Large intestine (tissue), 3 donors: ENCODE measurements at regions not wholly inside any gene's neighbourhood (a gene's known extent, or its start where the extent isn't known, plus 50 kb on each side); places are given as distances from the start of the nearest gene placed in this dataset.
"Not testable (repeated sequence)": the region's sequence is repeated elsewhere in the genome, so short reads cannot be mapped to it uniquely, and the experiment has no call there.

Source experiments
- DNase-seq, 2 donors: peaks; one replicate each; pipeline versions ENCODE4 v3.0.0 to v3.0.0-alpha.2; 2013
- H3K27ac ChIP-seq: one replicate; pipeline ENCODE4 v1.5.1; 2013; ENCODE audit warnings: low read length
- H3K27me3 ChIP-seq: 2 replicates; pipeline ENCODE4 v1.6.1; 2013; ENCODE audit warnings: low read length; ENCODE audit not compliant: control insufficient read depth, insufficient read depth
- H3K36me3 ChIP-seq: 2 replicates; pipeline ENCODE4 v1.6.1; 2013; ENCODE audit warnings: low read length; ENCODE audit not compliant: control insufficient read depth, insufficient read depth
- H3K4me1 ChIP-seq: one replicate; pipeline ENCODE4 v1.6.1; 2013; ENCODE audit warnings: low read length; ENCODE audit not compliant: control insufficient read depth, insufficient read depth
- H3K4me3 ChIP-seq: one replicate; pipeline ENCODE4 v1.5.1; 2013; ENCODE audit warnings: low read length
- H3K9me3 ChIP-seq: one replicate; pipeline ENCODE4 v1.6.1; 2013; ENCODE audit warnings: mild to moderate bottlenecking, low read depth, low read length, moderate library complexity; ENCODE audit not compliant: control insufficient read depth
- WGBS: methylation state at CpG from one replicate; pipeline ENCODE4 v1.1.5; 2013; ENCODE audit warnings: low lambda C conversion rate; ENCODE audit not compliant: insufficient coverage; 5-methylcytosine and 5-hydroxymethylcytosine counted together

DNA sequence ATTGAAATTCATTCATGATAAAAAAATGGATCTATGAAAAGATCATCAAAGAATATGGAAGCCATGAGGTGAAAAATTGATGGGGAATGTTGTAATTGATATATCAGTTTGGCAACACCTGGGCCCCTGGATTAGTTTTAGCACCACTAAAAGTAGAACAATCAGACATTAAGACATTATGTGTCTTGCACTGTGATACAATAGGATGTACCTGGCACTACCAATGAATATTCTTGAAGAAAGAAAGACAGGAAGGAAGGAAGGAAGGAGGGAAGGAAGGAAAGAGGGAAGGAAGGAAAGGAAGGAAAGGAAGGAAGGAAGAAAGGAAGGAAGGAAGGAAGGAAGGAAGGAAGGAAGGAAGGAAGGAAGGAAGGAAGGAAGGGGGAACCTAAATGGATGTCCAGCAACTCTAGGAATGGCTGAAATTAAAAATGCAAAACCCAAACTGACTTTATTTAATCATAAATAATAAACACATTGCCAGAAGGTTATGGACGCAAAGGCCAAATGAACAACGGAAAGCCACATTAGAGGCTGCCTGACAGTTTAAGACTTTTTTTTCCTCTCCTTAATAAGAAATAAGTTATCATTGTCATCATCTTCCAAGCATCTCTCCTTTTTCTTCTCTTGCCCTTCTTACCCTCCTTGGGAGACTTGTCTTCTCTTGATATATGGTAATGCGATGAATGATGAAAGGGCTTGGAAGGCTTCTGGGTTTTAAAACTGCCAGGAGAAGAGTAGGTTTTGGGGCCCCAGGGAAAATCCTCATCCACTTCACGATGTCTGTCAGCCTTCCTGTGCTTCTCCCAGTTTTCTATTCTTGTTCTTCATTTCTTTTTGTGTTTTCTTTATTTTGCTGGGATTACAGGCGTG is 224.4 kb downstream of the EXOC5 start:
- not testable (repeated sequence) for H3K4me1 ChIP-seq, H3K4me3 ChIP-seq, DNase-seq, H3K36me3 ChIP-seq, H3K27me3 ChIP-seq, H3K9me3 ChIP-seq, H3K27ac ChIP-seq
- WGBS: no CpG with 5 or more reads among the region's 5 CpGs

DNA sequence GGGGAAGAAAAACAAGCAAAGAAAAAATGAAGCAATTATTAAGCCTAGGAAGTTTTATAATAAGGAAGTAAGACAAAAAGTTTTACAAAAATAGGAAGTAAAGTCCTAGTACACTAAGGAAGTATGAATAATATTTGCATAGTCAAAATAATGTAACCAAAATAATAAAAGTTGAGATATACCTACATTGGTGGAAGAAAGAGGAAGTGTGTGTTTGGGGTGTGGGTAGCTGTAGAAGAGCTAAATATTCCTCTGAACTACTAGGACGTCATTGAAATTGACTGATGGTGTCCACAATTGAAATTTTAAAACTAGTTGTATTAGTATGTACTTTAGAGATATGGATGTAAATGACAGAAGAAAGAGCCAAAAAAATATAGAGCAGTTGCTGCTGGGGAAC is 228.4 kb upstream of the OTX2 start:
- Histone ChIP-seq H3K4me3 (no peak overlapping the region), H3K4me1 (no peaks in the 10 kb centered on the region), H3K9me3 (no peaks in the 10 kb centered on the region), H3K27me3 (peaks cover 3% of the 10 kb centered on the region), H3K27ac (no peak overlapping the region), H3K36me3 (no peaks in the 10 kb centered on the region)
- WGBS: no CpG with 5 or more reads among the region's 1 CpG
- DNase-seq: no peak

DNA sequence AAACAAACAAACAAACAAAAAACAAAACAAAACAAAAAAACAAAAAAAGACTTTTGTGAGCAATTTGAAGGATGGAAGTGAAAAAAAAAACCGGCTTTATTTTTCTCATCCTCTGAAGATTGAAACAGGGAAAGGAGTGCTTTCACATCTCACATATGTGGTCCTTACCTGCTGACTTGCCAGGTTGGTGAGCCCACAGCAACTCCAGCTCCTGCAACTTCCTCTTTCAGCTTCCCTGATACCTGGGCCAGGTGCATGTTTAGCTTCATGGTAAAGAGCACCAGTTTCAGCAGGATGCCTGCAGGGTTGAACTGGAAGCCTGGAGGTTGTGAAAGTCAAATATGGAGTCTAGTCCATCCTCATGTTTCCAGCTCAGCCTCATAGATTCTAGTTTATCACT is 221.2 kb upstream of the OTX2 start:
- no CpG with 5 or more reads among the region's 1 CpG for WGBS
- H3K36me3 ChIP-seq: no peaks in the 10 kb centered on the region
- H3K4me3 ChIP-seq: no peak overlapping the region
- H3K9me3 ChIP-seq: no peaks in the 10 kb centered on the region
- no peak overlapping the region for H3K27ac ChIP-seq
- no peak for DNase-seq
- H3K27me3 ChIP-seq: peaks cover 3% of the 10 kb centered on the region
- H3K4me1 ChIP-seq: no peaks in the 10 kb centered on the region

DNA sequence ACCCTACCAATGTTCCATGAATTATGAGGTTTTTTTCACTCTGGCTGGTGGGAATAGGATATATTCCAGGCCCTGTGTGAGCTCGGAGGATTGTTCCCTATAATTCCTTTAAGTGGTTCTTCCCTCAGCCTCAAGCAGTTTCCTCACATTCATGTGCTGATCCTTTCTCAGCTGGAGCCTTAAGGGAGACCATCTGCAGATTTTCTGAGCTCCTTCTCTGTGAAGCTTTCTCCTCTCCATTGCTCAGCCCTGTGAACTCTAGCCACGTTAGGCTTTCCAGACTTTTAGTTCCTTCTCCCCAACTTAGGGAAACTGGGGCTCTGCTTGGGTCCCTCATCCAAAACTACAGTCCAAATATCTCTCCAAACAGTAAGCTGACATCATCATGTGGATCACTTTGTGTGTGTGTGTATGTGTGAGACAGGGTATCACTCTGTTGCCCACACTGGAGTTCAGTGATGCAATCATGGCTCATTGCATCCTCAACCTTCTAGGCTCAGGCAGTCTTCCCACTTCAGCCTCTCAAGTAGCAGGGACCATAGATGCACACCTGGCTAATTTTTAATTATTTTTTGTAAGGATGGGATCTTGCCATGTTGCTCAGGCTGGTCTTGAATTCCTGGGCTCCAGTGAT is 219.5 kb upstream of the OTX2 start:
- H3K4me1 ChIP-seq: no peaks in the 10 kb centered on the region
- no peak overlapping the region for H3K27ac ChIP-seq
- H3K36me3 ChIP-seq: no peaks in the 10 kb centered on the region
- no CpG with 5 or more reads among the region's 2 CpGs for WGBS
- H3K27me3 ChIP-seq: peaks cover under 1% of the 10 kb centered on the region
- no peak overlapping the region for H3K4me3 ChIP-seq
- no peaks in the 10 kb centered on the region for H3K9me3 ChIP-seq
- DNase-seq: no peak

DNA sequence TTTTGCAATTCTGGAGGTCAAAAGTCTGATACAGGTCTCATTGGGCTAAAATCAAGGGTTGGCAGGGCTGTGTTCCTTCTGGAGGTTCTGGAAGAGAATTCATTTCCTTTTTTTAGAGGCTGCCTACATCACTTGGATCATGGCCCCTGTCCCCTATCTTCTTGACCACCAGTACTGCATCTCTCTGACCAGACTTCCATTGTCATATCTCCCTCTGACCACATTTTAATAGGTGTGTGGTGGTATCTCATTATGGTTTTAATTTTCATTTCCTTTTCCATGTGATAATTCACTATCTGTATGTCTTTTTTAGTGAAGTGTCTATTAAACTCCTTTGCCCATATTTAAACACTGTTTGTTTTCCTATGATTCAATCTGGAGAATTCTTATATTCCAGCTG is 215.2 kb upstream of the OTX2 start:
- no peaks in the 10 kb centered on the region for H3K9me3 ChIP-seq
- no peak overlapping the region for H3K27ac ChIP-seq

DNA sequence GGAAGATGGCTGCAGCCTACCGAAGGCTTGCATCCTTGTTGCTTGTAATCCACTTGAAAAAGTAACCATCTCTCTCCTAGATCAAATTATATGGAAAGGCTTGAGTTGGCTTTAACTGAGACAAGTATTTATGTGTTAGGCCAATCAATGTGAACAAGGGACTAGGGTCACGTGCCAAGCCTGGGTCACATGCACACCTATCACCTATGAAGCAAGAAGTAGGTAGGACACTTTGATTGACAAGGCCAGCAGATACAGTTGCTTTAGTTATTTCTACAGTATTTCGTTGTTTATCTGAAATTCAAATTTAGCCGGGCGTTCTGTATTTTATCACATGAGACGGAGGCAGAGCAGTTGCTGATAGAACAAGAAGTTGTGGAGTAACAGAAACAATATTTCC is 212.3 kb upstream of the OTX2 start:
- H3K4me1 ChIP-seq: no peaks in the 10 kb centered on the region
- H3K9me3 ChIP-seq: no peaks in the 10 kb centered on the region
- no peaks in the 10 kb centered on the region for H3K36me3 ChIP-seq
- H3K27ac ChIP-seq: no peak overlapping the region
- no peak overlapping the region for H3K4me3 ChIP-seq
- DNase-seq: peak in 1 of 2 donors; percentile 6
- no peaks in the 10 kb centered on the region for H3K27me3 ChIP-seq
- no CpG with 5 or more reads among the region's 6 CpGs for WGBS

More for the DNA sequence above, 215.2 kb upstream of the OTX2 start:
- H3K4me3 ChIP-seq: no peak overlapping the region
- no peaks in the 10 kb centered on the region for H3K27me3 ChIP-seq
- no peak for DNase-seq
- no peaks in the 10 kb centered on the region for H3K4me1 ChIP-seq
- H3K36me3 ChIP-seq: no peaks in the 10 kb centered on the region

DNA sequence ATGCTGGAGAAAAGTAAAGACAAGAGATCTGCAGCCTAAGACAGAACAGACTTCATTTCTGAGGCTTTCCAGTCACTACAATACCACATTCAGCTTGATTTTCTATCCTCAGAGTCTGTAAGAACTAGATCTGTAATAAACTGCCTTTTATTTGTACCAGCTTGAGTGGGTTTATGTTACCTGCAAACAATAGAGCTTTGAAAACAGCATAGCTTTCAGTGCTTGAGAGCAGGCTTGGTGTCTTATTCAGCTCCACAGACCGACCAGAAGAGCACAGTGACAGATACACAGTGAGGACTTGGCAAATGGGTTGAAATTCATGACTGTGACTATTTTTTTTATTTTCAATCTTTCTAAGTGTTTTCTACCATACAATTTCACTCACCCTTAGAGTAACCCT is 207.8 kb upstream of the OTX2 start:
- Histone ChIP-seq H3K4me1 (no peaks in the 10 kb centered on the region), H3K9me3 (no peaks in the 10 kb centered on the region), H3K27me3 (no peaks in the 10 kb centered on the region), H3K4me3 (no peak overlapping the region), H3K27ac (no peak overlapping the region), H3K36me3 (no peaks in the 10 kb centered on the region)
- WGBS: no CpG with 5 or more reads among the region's 1 CpG
- no peak for DNase-seq

DNA sequence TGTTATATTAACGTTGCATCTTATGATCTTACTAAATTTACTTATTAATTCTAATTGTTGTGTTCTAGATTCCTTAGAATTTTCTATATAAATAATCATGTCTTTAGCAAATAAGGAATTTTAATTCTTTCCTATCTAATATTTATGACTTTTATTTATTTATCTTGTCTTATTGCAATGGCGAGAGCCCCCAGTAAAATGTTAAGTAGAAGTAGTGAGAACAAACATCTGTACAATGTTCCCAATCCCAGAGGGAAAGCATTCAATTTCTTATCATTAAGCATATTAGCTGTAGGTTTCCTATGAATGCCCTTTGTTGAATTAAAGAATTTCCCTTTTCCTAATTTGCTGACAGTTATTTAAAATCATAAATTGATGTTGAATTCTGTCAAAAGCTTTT is 203.7 kb upstream of the OTX2 start:
- 80% methylated on average over 2 of the region's 2 CpGs for WGBS
- no peak overlapping the region for H3K27ac ChIP-seq

DNA sequence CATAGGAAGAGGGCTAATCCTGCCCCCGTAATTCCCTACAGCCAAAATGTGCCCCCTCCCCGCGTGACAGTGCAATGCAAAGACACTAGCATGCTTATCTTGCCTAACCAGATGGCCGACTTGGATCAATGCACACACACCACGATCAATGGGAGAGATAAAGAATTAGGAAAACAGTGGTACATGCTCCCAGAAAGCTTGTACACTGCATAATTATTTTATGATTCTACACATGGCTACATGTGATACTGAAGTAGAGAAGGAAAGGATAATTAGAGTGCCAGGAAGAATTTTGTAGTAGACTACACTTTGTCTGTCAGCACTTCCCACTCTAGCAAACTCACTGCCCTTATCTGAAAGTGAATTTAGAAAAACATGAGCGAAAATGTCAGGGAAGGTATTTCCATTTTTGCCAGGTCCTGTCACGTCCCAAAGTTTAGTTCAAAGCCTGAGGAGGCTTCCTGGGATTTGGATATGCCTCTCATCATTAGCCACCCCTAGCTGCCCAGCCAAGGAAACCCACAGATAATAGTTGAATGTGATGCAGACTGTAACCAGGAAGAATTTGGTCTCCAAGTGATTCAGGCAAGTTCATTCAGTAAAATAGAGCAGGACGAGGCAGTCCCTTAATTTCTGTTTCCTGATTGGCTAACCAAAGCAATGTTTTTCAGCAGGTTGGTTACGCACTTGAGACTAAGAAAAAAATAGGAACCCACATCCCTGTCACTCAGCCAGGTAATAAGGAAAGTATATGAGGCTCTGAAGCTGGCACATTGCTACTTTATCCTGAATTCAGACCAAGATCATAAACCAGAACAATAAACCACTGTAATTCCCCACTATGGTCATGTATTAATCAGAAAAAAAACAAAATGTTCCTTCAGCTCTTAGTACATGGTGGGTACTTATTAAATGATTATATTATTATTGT is 199.6 kb upstream of the OTX2 start:
- Histone ChIP-seq H3K4me3 (no peak overlapping the region), H3K36me3 (no peaks in the 10 kb centered on the region), H3K27me3 (peaks cover 6% of the 10 kb centered on the region), H3K9me3 (no peaks in the 10 kb centered on the region), H3K27ac (no peak overlapping the region), H3K4me1 (no peaks in the 10 kb centered on the region)
- WGBS: 80% methylated on average over 1 of the region's 9 CpGs
- no peak for DNase-seq

More for the DNA sequence above, 203.7 kb upstream of the OTX2 start:
- DNase-seq: no peak
- no peak overlapping the region for H3K4me3 ChIP-seq
- peaks cover 2% of the 10 kb centered on the region for H3K27me3 ChIP-seq
- no peaks in the 10 kb centered on the region for H3K36me3 ChIP-seq
- no peaks in the 10 kb centered on the region for H3K4me1 ChIP-seq
- no peaks in the 10 kb centered on the region for H3K9me3 ChIP-seq

DNA sequence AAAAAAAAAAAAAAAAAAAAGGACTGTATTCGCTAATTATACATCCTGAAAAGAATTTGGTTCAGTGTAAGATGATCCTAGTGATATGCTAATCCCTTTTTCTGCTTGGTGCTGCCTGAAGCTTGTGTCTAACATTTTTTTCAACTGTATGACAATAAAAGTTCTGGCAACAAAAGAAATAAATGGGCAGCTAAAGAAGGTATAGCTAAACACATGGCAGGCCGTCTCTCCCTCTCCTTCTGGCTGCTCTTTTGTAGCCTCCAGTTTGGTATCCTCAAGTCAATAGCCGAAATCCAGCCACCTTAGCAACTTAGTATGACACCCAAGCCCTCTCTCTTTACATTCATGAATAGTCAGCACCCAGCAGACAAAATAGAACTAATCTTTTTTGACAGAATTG is 198.3 kb upstream of the OTX2 start:
- Histone ChIP-seq H3K4me3 (no peak overlapping the region), H3K36me3 (no peaks in the 10 kb centered on the region), H3K4me1 (no peaks in the 10 kb centered on the region), H3K27ac (no peak overlapping the region), H3K27me3 (peaks cover 6% of the 10 kb centered on the region), H3K9me3 (no peaks in the 10 kb centered on the region)
- no peak for DNase-seq
- 80% methylated on average over 1 of the region's 3 CpGs for WGBS
